Muscle of leg (tissue), 3 donors: ENCODE measurements at regions not wholly inside any gene's neighbourhood (a gene's known extent, or its start where the extent isn't known, plus 50 kb on each side); places are given as distances from the start of the nearest gene placed in this dataset.

Experiments
- DNase-seq: peaks from one replicate; pipeline ENCODE4 v3.0.0; 2013
- H3K27ac ChIP-seq: one replicate; pipeline ENCODE4 v1.5.1; 2013; ENCODE audit warnings: mild to moderate bottlenecking, low read length, control low read depth
- H3K27me3 ChIP-seq: one replicate; pipeline ENCODE4 v1.6.1; 2013; ENCODE audit warnings: low read length; ENCODE audit not compliant: control insufficient read depth, insufficient read depth
- H3K36me3 ChIP-seq: one replicate; pipeline ENCODE4 v1.6.1; 2013; ENCODE audit warnings: low read length; ENCODE audit not compliant: control insufficient read depth, insufficient read depth
- H3K4me1 ChIP-seq: one replicate; pipeline ENCODE4 v1.6.1; 2013; ENCODE audit warnings: low read length; ENCODE audit not compliant: control insufficient read depth, insufficient read depth
- H3K4me3 ChIP-seq: one replicate; pipeline ENCODE4 v1.5.1; 2013; ENCODE audit warnings: low read length, control low read depth
- H3K9me3 ChIP-seq: replicated peaks from 2 replicates; pipeline ENCODE4 v1.6.1; 2013; ENCODE audit warnings: low read depth, low read length; ENCODE audit not compliant: control insufficient read depth
- WGBS: methylation state at CpG from one replicate; pipeline ENCODE4 v1.1.5; 2013; ENCODE audit warnings: missing lambda C conversion rate; ENCODE audit not compliant: insufficient coverage; 5-methylcytosine and 5-hydroxymethylcytosine counted together

GRCh38 chr5:67478337-67478736, 281.7 kb upstream of the CD180 start:
- DNase-seq: no peak
- H3K36me3 ChIP-seq: no peaks in the 10 kb centered on the region
- H3K4me3 ChIP-seq: no peak overlapping the region
- H3K27ac ChIP-seq: no peak overlapping the region
- H3K27me3 ChIP-seq: no peaks in the 10 kb centered on the region
- no peaks in the 10 kb centered on the region for H3K9me3 ChIP-seq
- no peaks in the 10 kb centered on the region for H3K4me1 ChIP-seq
- WGBS: 60% methylated on average over 1 of the region's 2 CpGs

GRCh38 chr5:67476995-67477394, 280.4 kb upstream of the CD180 start:
- H3K4me1 ChIP-seq: no peaks in the 10 kb centered on the region
- H3K4me3 ChIP-seq: no peak overlapping the region
- H3K27me3 ChIP-seq: no peaks in the 10 kb centered on the region
- no peaks in the 10 kb centered on the region for H3K9me3 ChIP-seq
- no peak overlapping the region for H3K27ac ChIP-seq
- H3K36me3 ChIP-seq: no peaks in the 10 kb centered on the region
- DNase-seq: no peak
- WGBS: no CpG with 5 or more reads among the region's 1 CpG

GRCh38 chr5:67476531-67476930, 279.9 kb upstream of the CD180 start:
- no peaks in the 10 kb centered on the region for H3K4me1 ChIP-seq
- H3K27me3 ChIP-seq: no peaks in the 10 kb centered on the region
- H3K36me3 ChIP-seq: no peaks in the 10 kb centered on the region
- no peak for DNase-seq
- H3K9me3 ChIP-seq: no peaks in the 10 kb centered on the region
- no peak overlapping the region for H3K4me3 ChIP-seq
- H3K27ac ChIP-seq: no peak overlapping the region
- 95% methylated on average over 2 of the region's 3 CpGs for WGBS

- no peaks in the 10 kb centered on the region for H3K9me3 ChIP-seq
- H3K4me3 ChIP-seq: no peak overlapping the region
- no peaks in the 10 kb centered on the region for H3K36me3 ChIP-seq
- WGBS: no CpG with 5 or more reads among the region's 6 CpGs
- H3K27ac ChIP-seq: no peak overlapping the region
- DNase-seq: no peak
- H3K4me1 ChIP-seq: no peaks in the 10 kb centered on the region
- H3K27me3 ChIP-seq: no peaks in the 10 kb centered on the region
Measured at GRCh38 chr5:67475489-67475888, 278.9 kb upstream of the CD180 start.

- WGBS: 91% methylated on average over 4 of the region's 8 CpGs
- Histone ChIP-seq H3K9me3 (no peaks in the 10 kb centered on the region), H3K4me3 (no peak overlapping the region), H3K36me3 (no peaks in the 10 kb centered on the region), H3K27me3 (no peaks in the 10 kb centered on the region), H3K27ac (no peak overlapping the region), H3K4me1 (no peaks in the 10 kb centered on the region)
- no peak for DNase-seq
Measured at GRCh38 chr5:67474597-67475238, 278.1 kb upstream of the CD180 start.

- no peak overlapping the region for H3K4me3 ChIP-seq
- 80% methylated on average over 1 of the region's 1 CpG for WGBS
- H3K27me3 ChIP-seq: no peaks in the 10 kb centered on the region
- DNase-seq: no peak
- no peaks in the 10 kb centered on the region for H3K4me1 ChIP-seq
- no peaks in the 10 kb centered on the region for H3K9me3 ChIP-seq
- H3K36me3 ChIP-seq: no peaks in the 10 kb centered on the region
- H3K27ac ChIP-seq: no peak overlapping the region
Measured at GRCh38 chr5:67467110-67467509, 270.5 kb upstream of the CD180 start.

GRCh38 chr5:67465537-67466207, 269.1 kb upstream of the CD180 start:
- Histone ChIP-seq H3K36me3 (no peaks in the 10 kb centered on the region), H3K27ac (no peak overlapping the region), H3K4me3 (no peak overlapping the region), H3K9me3 (no peaks in the 10 kb centered on the region), H3K27me3 (no peaks in the 10 kb centered on the region), H3K4me1 (no peaks in the 10 kb centered on the region)
- peak; percentile 18 for DNase-seq

- peak; percentile 16 for DNase-seq
Measured at GRCh38 chr5:67462147-67462546, 265.5 kb upstream of the CD180 start.

GRCh38 chr5:67459253-67459652, 262.7 kb upstream of the CD180 start:
- Histone ChIP-seq H3K4me1 (no peaks in the 10 kb centered on the region), H3K27ac (no peak overlapping the region), H3K36me3 (no peaks in the 10 kb centered on the region), H3K4me3 (no peak overlapping the region), H3K27me3 (no peaks in the 10 kb centered on the region), H3K9me3 (no peaks in the 10 kb centered on the region)
- no peak for DNase-seq

More at GRCh38 chr5:67462147-67462546, 265.5 kb upstream of the CD180 start:
- H3K4me3 ChIP-seq: no peak overlapping the region
- H3K9me3 ChIP-seq: no peaks in the 10 kb centered on the region
- H3K27ac ChIP-seq: no peak overlapping the region
- WGBS: no CpG with 5 or more reads among the region's 1 CpG
- no peaks in the 10 kb centered on the region for H3K4me1 ChIP-seq
- no peaks in the 10 kb centered on the region for H3K27me3 ChIP-seq
- H3K36me3 ChIP-seq: no peaks in the 10 kb centered on the region

GRCh38 chr5:67455970-67456369, 259.4 kb upstream of the CD180 start:
- WGBS: no CpG with 5 or more reads among the region's 1 CpG
- Histone ChIP-seq H3K27me3 (no peaks in the 10 kb centered on the region), H3K4me3 (no peak overlapping the region), H3K27ac (no peak overlapping the region), H3K4me1 (no peaks in the 10 kb centered on the region), H3K9me3 (no peaks in the 10 kb centered on the region), H3K36me3 (no peaks in the 10 kb centered on the region)
- DNase-seq: no peak
